Osteocyte (in vitro differentiated cells): ENCODE measurements at regions not wholly inside any gene's neighbourhood (a gene's known extent, or its start where the extent isn't known, plus 50 kb on each side); places are given as distances from the start of the nearest gene placed in this dataset.

Experiments used
- DNase-seq: peaks from one replicate; pipeline ENCODE4 v3.0.0; 2021; ENCODE audit warnings: mixed read lengths; ENCODE audit not compliant: unreplicated experiment; ENCODE audit errors: extremely low spot score
- H3K27ac Mint-ChIP-seq: one replicate; pipeline ENCODE4 v1.8.0; 2021; ENCODE audit warnings: mild to moderate bottlenecking, mixed read lengths; ENCODE audit not compliant: unreplicated experiment
- H3K27me3 Mint-ChIP-seq: one replicate; pipeline ENCODE4 v1.8.0; 2021; ENCODE audit warnings: mixed read lengths; ENCODE audit not compliant: unreplicated experiment
- H3K36me3 Mint-ChIP-seq: one replicate; pipeline ENCODE4 v1.8.0; 2021; ENCODE audit warnings: mixed read lengths; ENCODE audit not compliant: unreplicated experiment
- H3K4me1 Mint-ChIP-seq: one replicate; pipeline ENCODE4 v1.8.0; 2021; ENCODE audit warnings: mixed read lengths; ENCODE audit not compliant: unreplicated experiment
- H3K4me3 Mint-ChIP-seq: one replicate; pipeline ENCODE4 v1.8.0; 2021; ENCODE audit warnings: mild to moderate bottlenecking, moderate library complexity, mixed read lengths; ENCODE audit not compliant: unreplicated experiment
- H3K9me3 Mint-ChIP-seq: one replicate; pipeline ENCODE4 v1.8.0; 2021; ENCODE audit warnings: mixed read lengths; ENCODE audit not compliant: unreplicated experiment
- TF ChIP-seq, protein P1 (sequence below): fragments of 200-600 bp; sonication (generic); IDR thresholded peaks from 2 replicates; pipeline ENCODE4 v1.5.0; 2021; ENCODE audit warnings: antibody characterized with exemption, mild to moderate bottlenecking, moderate library complexity

DNA sequence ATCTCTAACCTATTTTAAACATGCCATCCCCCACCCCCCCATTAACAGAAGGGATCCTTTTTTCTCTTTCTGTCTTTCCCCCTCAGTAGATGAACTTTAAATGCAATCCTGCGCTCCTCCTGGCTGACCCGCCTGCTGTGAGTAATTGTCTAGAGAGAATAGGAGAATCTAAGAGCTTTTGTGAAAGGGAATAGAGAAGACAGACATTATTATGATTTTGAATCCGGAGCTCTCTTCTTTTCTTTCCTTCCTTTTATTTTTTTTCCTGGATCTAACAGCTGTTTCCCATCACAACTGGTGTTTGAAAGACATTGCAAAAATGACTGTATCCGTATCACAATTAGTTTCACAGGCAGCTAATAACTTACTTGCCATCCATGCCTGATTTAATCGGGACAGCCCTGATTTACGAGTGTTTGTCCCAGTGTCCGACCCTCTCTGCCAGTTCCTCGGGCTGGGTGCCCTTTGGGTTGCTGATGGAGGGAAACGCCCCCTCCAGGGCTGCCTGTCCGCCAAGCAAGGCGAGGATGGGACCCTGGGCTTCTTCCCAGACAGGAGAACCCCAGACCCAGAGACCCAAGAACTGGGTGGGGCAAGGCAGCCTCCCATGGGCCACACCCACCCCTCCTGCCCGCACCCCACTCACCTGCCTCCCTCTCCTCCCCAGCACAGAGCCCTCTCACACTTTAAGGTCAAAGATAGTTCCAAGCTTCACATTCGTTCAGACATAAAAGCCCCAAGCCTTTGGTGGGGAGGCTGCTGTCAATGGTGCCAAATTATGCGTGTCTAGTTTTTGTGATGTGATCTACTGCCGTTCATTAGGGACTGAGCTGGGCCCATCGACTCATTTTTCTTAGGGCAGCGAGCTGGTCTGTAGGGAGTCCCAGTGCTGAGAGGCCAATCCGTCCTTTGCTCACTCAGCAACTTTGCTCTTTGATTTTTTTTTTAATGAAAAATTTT is 231.7 kb downstream of the ZNF516 start:
- H3K4me1 Mint-ChIP-seq, result no peaks in the 10 kb centered on the region
- no peak overlapping the region for H3K27ac Mint-ChIP-seq
- peaks cover 11% of the 10 kb centered on the region for H3K27me3 Mint-ChIP-seq
- H3K9me3 Mint-ChIP-seq, result no peaks in the 10 kb centered on the region
- H3K4me3 Mint-ChIP-seq, result no peak overlapping the region
- TF ChIP-seq, protein P1, sequence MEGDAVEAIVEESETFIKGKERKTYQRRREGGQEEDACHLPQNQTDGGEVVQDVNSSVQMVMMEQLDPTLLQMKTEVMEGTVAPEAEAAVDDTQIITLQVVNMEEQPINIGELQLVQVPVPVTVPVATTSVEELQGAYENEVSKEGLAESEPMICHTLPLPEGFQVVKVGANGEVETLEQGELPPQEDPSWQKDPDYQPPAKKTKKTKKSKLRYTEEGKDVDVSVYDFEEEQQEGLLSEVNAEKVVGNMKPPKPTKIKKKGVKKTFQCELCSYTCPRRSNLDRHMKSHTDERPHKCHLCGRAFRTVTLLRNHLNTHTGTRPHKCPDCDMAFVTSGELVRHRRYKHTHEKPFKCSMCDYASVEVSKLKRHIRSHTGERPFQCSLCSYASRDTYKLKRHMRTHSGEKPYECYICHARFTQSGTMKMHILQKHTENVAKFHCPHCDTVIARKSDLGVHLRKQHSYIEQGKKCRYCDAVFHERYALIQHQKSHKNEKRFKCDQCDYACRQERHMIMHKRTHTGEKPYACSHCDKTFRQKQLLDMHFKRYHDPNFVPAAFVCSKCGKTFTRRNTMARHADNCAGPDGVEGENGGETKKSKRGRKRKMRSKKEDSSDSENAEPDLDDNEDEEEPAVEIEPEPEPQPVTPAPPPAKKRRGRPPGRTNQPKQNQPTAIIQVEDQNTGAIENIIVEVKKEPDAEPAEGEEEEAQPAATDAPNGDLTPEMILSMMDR, result no peak
- no peaks in the 10 kb centered on the region for H3K36me3 Mint-ChIP-seq
- no peak for DNase-seq

DNA sequence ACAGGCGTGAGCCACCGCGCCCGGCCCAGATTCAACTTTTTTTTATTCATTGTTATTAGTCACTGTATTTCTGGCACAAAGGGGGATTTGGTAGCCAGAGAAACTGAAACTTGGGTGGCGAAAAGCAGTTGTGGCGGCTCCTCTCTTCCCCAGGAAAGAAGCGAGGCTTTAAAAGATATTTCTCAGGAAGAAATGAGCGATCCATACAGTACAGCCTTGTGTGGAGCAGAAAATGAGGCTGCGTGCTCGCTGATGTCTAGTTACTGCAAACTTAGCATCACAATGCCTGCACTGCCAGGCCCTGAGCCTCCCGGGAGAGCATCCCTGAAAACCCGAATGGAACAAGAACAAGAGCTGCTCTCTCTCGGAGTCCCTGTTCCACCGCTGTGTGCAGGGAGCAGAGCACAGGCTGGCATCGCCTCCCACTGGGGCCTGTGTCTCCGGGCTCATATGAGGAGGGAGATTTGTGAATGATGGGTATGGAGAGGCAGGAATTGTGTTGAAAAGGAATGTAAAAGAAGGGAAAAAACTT is 234.0 kb downstream of the ZNF516 start:
- H3K27me3 Mint-ChIP-seq, result peaks cover 16% of the 10 kb centered on the region
- no peaks in the 10 kb centered on the region for H3K36me3 Mint-ChIP-seq
- H3K4me3 Mint-ChIP-seq, result no peak overlapping the region
- TF ChIP-seq, protein P1, result no peak
- H3K9me3 Mint-ChIP-seq, result no peaks in the 10 kb centered on the region
- no peak overlapping the region for H3K27ac Mint-ChIP-seq
- no peak for DNase-seq
- H3K4me1 Mint-ChIP-seq, result no peaks in the 10 kb centered on the region

DNA sequence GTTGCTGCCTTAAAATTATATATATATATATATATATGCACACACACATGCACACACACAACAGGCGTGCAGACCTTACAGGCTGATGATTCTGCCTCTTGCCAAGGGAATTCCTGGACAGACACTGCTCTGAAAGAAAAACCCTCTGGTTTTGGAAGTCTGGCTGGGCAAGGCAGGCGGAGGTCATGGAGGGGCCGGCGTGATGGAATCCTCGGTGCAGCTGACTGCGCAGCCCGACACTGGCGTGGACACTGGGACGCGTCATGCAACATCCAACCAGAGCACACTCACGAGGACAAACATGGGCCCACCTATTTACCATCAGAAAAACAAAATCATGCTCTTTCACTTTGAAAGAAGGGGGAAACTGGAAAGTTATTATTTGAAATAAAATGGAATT is 235.3 kb downstream of the ZNF516 start:
- TF ChIP-seq, protein P1, result no peak
- no peaks in the 10 kb centered on the region for H3K4me1 Mint-ChIP-seq
- H3K27me3 Mint-ChIP-seq, result peaks cover 22% of the 10 kb centered on the region
- H3K9me3 Mint-ChIP-seq, result no peaks in the 10 kb centered on the region
- DNase-seq, result no peak
- H3K4me3 Mint-ChIP-seq, result no peak overlapping the region
- no peaks in the 10 kb centered on the region for H3K36me3 Mint-ChIP-seq
- H3K27ac Mint-ChIP-seq, result no peak overlapping the region

DNA sequence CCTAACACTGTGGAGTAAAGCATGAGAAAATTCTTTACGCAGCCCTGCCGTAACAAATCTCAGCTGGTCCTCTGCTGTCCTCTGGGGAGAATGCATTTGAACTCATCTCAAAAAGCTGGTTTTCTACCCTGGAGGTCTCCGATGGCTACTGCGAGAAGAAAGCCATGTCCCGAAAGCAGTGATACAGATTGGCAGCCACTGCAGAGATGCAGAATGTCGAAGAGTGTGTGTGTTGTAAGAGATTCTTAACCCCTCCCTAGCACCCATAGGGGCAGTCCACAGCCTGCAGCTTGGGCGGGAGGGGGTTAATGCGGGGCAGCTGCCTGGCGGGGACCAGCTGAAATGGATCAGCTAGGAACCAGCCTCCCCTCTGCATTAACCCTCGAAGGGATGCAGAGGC is 235.9 kb downstream of the ZNF516 start:
- TF ChIP-seq, protein P1, result no peak
- H3K4me1 Mint-ChIP-seq, result no peaks in the 10 kb centered on the region
- peaks cover 22% of the 10 kb centered on the region for H3K27me3 Mint-ChIP-seq
- no peaks in the 10 kb centered on the region for H3K9me3 Mint-ChIP-seq
- H3K27ac Mint-ChIP-seq, result no peak overlapping the region
- H3K4me3 Mint-ChIP-seq, result no peak overlapping the region
- no peaks in the 10 kb centered on the region for H3K36me3 Mint-ChIP-seq
- DNase-seq, result no peak

DNA sequence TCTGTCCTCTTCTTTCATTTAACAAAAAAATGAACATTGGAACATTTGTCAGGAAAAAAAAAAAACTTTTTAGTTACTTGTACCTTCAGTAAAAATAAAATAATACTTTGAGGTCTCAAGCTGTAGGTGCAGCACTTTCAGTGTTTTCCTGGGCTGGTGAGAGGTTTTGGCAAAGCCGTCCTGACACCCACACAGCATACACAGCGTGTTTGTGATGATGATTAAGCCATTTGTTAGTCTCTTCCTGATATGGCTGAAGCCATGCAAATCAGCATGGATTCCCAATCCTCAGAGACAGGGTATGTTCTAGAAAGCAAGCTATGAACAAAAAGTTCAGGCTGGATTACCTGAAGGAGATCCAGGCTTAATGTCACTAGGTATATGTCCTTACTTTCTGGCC is 236.8 kb downstream of the ZNF516 start:
- no peaks in the 10 kb centered on the region for H3K36me3 Mint-ChIP-seq
- TF ChIP-seq, protein P1, result no peak
- no peak for DNase-seq
- no peak overlapping the region for H3K27ac Mint-ChIP-seq
- no peak overlapping the region for H3K4me3 Mint-ChIP-seq
- peaks cover 22% of the 10 kb centered on the region for H3K27me3 Mint-ChIP-seq
- H3K4me1 Mint-ChIP-seq, result no peaks in the 10 kb centered on the region
- no peaks in the 10 kb centered on the region for H3K9me3 Mint-ChIP-seq
